Testis (tissue), 2 donors: ENCODE measurements at regions not wholly inside any gene's neighbourhood (a gene's known extent, or its start where the extent isn't known, plus 50 kb on each side); places are given as distances from the start of the nearest gene placed in this dataset.

Experiments
- CTCF ChIP-seq, 3 experiments: fragments of 450-650 bp in 2 of 3; fragments of 200-600 bp in 1 of 3; sonication (generic) in 1 of 3; IDR thresholded peaks; one replicate each; pipeline ENCODE4 v1.5.1; 2016 to 2019; ENCODE audit warnings: antibody characterized with exemption in 3 of 3, mild to moderate bottlenecking in 2 of 3, moderate library complexity in 1 of 3
- POLR2A ChIP-seq: fragments of 450-650 bp; IDR thresholded peaks from one replicate; pipeline ENCODE4 v1.6.1; 2017; ENCODE audit warnings: antibody characterized with exemption, mild to moderate bottlenecking, moderate library complexity

- TF ChIP-seq POLR2A (no peak), CTCF (IDR thresholded peaks at IDR 0.05) (no peak)
These were observed 54.7 kb upstream of the LSM8 start for GRCh38 chr7:118129041-118129795.
